ENCODE measurements at regions not wholly inside any gene's neighbourhood (a gene's known extent, or its start where the extent isn't known, plus 50 kb on each side); places are given as distances from the start of the nearest gene placed in this dataset.

GRCh38 chr18:78239090-78239457, 740.5 kb upstream of the SALL3 start:
- DNase-seq (ENCODE audit: low read depth, low spot score) (no peak), FAIRE-seq (no peak)
- Histone ChIP-seq H3K36me3 (ENCODE audit: control insufficient read depth in 2 of 2, extremely low read depth in 1 of 2, insufficient read depth in 2 of 2, low read length in 2 of 2) (no peaks in the 10 kb centered on the region), H3K79me2 (ENCODE audit: control insufficient read depth, insufficient read depth, low read length) (no peaks in the 10 kb centered on the region), H3K9me1 (ENCODE audit: control insufficient read depth, extremely low read depth, insufficient read depth, low read length) (no peaks in the 10 kb centered on the region), H3K9ac (ENCODE audit: control insufficient read depth, extremely low read depth, insufficient read depth, low read length) (no peak overlapping the region), H3K27ac (ENCODE audit: control insufficient read depth, insufficient read depth, low read length) (no peak overlapping the region), H3K4me1 (ENCODE audit: control insufficient read depth, extremely low read depth, insufficient read depth, low read length) (no peaks in the 10 kb centered on the region), H2AFZ (ENCODE audit: control insufficient read depth, low read length) (no peak overlapping the region), H3K4me3 (ENCODE audit: control insufficient read depth in 2 of 3, extremely low read depth in 1 of 3, insufficient read depth in 2 of 3, low read depth in 1 of 3, low read length in 3 of 3) (no peak overlapping the region), H4K20me1 (ENCODE audit: control insufficient read depth, extremely low read depth, insufficient read depth, low read length) (no peaks in the 10 kb centered on the region), H3K9me3 (ENCODE audit: control insufficient read depth, low read depth, low read length) (peaks cover 10% of the 10 kb centered on the region), H3K27me3 (ENCODE audit: control insufficient read depth, extremely low read depth, insufficient read depth, low read length) (no peaks in the 10 kb centered on the region), H3K4me2 (ENCODE audit: control insufficient read depth, extremely low read depth, insufficient read depth, low read depth, low read length) (no peak overlapping the region)
- dilution Hi-C loops (cut with MboI; ENCODE audit: extremely low pct_ligation_motif_present, low sequenced_read_pairs) = no loop called here
- TF ChIP-seq, protein P1, sequence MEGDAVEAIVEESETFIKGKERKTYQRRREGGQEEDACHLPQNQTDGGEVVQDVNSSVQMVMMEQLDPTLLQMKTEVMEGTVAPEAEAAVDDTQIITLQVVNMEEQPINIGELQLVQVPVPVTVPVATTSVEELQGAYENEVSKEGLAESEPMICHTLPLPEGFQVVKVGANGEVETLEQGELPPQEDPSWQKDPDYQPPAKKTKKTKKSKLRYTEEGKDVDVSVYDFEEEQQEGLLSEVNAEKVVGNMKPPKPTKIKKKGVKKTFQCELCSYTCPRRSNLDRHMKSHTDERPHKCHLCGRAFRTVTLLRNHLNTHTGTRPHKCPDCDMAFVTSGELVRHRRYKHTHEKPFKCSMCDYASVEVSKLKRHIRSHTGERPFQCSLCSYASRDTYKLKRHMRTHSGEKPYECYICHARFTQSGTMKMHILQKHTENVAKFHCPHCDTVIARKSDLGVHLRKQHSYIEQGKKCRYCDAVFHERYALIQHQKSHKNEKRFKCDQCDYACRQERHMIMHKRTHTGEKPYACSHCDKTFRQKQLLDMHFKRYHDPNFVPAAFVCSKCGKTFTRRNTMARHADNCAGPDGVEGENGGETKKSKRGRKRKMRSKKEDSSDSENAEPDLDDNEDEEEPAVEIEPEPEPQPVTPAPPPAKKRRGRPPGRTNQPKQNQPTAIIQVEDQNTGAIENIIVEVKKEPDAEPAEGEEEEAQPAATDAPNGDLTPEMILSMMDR (optimal IDR thresholded peaks at IDR 0.05 in 1 of 3, IDR thresholded peaks at IDR 0.05 in 1 of 3, conservative IDR thresholded peaks at IDR 0.05 in 1 of 3; ENCODE audit: extremely low read depth in 1 of 3, insufficient read depth in 2 of 3, low read length in 3 of 3) = no peak
- TF ChIP-seq EZH2 (IDR thresholded peaks at IDR 0.05; ENCODE audit: low read length) = no peak

DNA sequence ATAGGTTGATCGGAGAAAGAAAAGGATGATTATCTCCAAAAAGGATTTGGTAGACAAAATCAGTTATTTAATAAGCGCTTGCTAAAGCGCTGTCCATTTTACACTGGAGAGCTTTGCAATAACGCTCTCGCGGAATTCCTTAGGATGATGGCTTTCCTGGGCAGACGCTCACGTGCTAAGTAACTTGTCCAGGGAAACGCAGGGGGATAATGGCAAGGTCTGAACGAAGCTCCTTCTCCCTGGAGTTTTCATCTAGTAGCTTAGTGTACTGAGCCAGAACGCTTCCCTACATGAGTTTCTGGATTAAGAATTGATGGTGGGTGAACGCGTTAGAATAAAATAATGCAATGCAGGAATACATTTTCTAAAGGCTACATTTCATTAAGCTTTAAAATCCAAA, 739.5 kb upstream of the SALL3 start:
- Histone ChIP-seq H3K9me1 (ENCODE audit: control insufficient read depth, extremely low read depth, insufficient read depth, low read length) (no peaks in the 10 kb centered on the region), H3K36me3 (ENCODE audit: control insufficient read depth in 2 of 2, extremely low read depth in 1 of 2, insufficient read depth in 2 of 2, low read length in 2 of 2) (no peaks in the 10 kb centered on the region), H3K9ac (ENCODE audit: control insufficient read depth, extremely low read depth, insufficient read depth, low read length) (no peak overlapping the region), H2AFZ (ENCODE audit: control insufficient read depth, low read length) (no peak overlapping the region), H3K4me2 (ENCODE audit: control insufficient read depth, extremely low read depth, insufficient read depth, low read depth, low read length) (no peak overlapping the region), H3K4me1 (ENCODE audit: control insufficient read depth, extremely low read depth, insufficient read depth, low read length) (no peaks in the 10 kb centered on the region), H4K20me1 (ENCODE audit: control insufficient read depth, extremely low read depth, insufficient read depth, low read length) (no peaks in the 10 kb centered on the region), H3K27me3 (ENCODE audit: control insufficient read depth, extremely low read depth, insufficient read depth, low read length) (no peaks in the 10 kb centered on the region), H3K79me2 (ENCODE audit: control insufficient read depth, insufficient read depth, low read length) (no peaks in the 10 kb centered on the region), H3K27ac (ENCODE audit: control insufficient read depth, insufficient read depth, low read length) (no peak overlapping the region), H3K9me3 (ENCODE audit: control insufficient read depth, low read depth, low read length) (peaks cover 10% of the 10 kb centered on the region), H3K4me3 (ENCODE audit: control insufficient read depth in 2 of 3, extremely low read depth in 1 of 3, insufficient read depth in 2 of 3, low read depth in 1 of 3, low read length in 3 of 3) (no peak overlapping the region)
- dilution Hi-C loops (cut with MboI; ENCODE audit: extremely low pct_ligation_motif_present, low sequenced_read_pairs) = no loop called here
- FAIRE-seq = no peak
- no peak for TF ChIP-seq EZH2 (IDR thresholded peaks at IDR 0.05; ENCODE audit: low read length)
- TF ChIP-seq, protein P1 (optimal IDR thresholded peaks at IDR 0.05 in 1 of 3, IDR thresholded peaks at IDR 0.05 in 1 of 3, conservative IDR thresholded peaks at IDR 0.05 in 1 of 3; ENCODE audit: extremely low read depth in 1 of 3, insufficient read depth in 2 of 3, low read length in 3 of 3) = no peak
- DNase-seq (ENCODE audit: low read depth, low spot score) = no peak

Measured in keratinocyte (primary cell).